Transverse colon (tissue), 4 donors: ENCODE measurements at regions not wholly inside any gene's neighbourhood (a gene's known extent, or its start where the extent isn't known, plus 50 kb on each side); places are given as distances from the start of the nearest gene placed in this dataset.

Source experiments
- POLR2AphosphoS5 ChIP-seq, 3 donors: sonication (generic); formaldehyde crosslinking; IDR thresholded peaks; one replicate each; pipeline ENCODE4 v1.6.1; 2016; ENCODE audit warnings: antibody characterized with exemption in 3 of 3
- TF ChIP-seq, protein P1 (sequence below), 5 experiments: fragments of 200-600 bp in 3 of 5; fragments of 450-650 bp in 2 of 5; sonication (generic) in 3 of 5; IDR thresholded peaks; 1 replicate in 2 of 5; 2 replicates in 3 of 5; pipeline ENCODE4 v1.5.1; 2016 to 2017; ENCODE audit warnings: antibody characterized with exemption in 5 of 5, inconsistent platforms in 3 of 5, mild to moderate bottlenecking in 2 of 5, moderate library complexity in 1 of 5

DNA sequence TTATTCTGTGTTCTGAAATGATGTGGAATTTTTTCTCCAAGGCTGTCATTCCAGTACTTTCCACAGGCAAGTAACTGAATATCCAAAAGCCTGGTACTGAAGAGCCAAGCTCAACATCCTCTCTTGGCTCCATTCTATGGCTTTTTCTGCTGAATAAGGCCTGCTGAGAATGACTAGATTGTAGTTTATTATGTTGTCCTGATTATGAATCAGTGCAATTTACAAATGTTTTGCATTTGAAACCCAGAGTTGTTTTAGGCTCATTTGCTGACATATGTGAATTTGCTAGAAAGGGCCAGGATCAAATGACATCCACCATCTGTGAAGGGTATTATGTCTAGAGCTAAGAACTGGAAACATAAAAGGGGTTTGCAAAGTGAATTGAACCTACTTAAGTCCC, 596.6 kb downstream of the KCTD12 start:
- TF ChIP-seq, protein P1, sequence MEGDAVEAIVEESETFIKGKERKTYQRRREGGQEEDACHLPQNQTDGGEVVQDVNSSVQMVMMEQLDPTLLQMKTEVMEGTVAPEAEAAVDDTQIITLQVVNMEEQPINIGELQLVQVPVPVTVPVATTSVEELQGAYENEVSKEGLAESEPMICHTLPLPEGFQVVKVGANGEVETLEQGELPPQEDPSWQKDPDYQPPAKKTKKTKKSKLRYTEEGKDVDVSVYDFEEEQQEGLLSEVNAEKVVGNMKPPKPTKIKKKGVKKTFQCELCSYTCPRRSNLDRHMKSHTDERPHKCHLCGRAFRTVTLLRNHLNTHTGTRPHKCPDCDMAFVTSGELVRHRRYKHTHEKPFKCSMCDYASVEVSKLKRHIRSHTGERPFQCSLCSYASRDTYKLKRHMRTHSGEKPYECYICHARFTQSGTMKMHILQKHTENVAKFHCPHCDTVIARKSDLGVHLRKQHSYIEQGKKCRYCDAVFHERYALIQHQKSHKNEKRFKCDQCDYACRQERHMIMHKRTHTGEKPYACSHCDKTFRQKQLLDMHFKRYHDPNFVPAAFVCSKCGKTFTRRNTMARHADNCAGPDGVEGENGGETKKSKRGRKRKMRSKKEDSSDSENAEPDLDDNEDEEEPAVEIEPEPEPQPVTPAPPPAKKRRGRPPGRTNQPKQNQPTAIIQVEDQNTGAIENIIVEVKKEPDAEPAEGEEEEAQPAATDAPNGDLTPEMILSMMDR (IDR thresholded peaks at IDR 0.05), result no peak
- no peak for TF ChIP-seq POLR2AphosphoS5 (IDR thresholded peaks at IDR 0.05)
